Suprapubic skin (tissue), 4 donors: ENCODE measurements at regions not wholly inside any gene's neighbourhood (a gene's known extent, or its start where the extent isn't known, plus 50 kb on each side); places are given as distances from the start of the nearest gene placed in this dataset.

Experiments
- EP300 ChIP-seq: sonication (generic); formaldehyde crosslinking; IDR thresholded peaks from one replicate; pipeline ENCODE4 v1.6.1; 2017; ENCODE audit warnings: antibody characterized with exemption
- POLR2A ChIP-seq, 2 donors: fragments of 450-650 bp; IDR thresholded peaks; one replicate each; pipeline ENCODE4 v1.6.1; 2017; ENCODE audit warnings: antibody characterized with exemption in 2 of 2, mild to moderate bottlenecking in 2 of 2, moderate library complexity in 2 of 2
- POLR2AphosphoS5 ChIP-seq, 3 donors: sonication (generic); formaldehyde crosslinking; IDR thresholded peaks; one replicate each; pipeline ENCODE4 v1.6.1; 2017; ENCODE audit warnings: antibody characterized with exemption in 3 of 3
- TF ChIP-seq, protein P1 (sequence below), 2 donors: fragments of 200-600 bp in 1 of 2; fragments of 450-650 bp in 1 of 2; sonication (generic) in 1 of 2; IDR thresholded peaks; one replicate each; pipeline ENCODE4 v1.5.1; 2016 to 2019; ENCODE audit warnings: antibody characterized with exemption in 2 of 2, mild to moderate bottlenecking in 1 of 2, moderate library complexity in 1 of 2

DNA sequence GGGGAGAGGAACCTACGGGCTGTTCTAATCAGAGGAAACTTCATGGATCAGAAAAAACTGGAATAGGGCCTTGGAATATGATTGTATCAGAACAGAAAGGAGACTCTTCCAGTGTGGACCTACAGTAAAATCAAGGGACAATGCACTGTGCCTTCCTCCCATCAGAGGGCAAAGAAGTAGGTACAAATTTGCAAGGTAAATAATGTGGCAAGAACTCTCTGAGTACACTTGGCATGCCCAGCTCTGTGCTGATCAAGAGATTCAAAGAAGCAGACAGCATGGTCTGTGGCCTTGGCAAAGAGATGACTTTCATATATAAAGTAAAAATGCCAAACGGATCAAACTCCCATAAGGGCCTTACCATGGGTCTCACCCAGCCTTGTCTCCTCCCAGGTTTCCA lies 242.6 kb upstream of the OSR1 start:
- TF ChIP-seq, protein P1, sequence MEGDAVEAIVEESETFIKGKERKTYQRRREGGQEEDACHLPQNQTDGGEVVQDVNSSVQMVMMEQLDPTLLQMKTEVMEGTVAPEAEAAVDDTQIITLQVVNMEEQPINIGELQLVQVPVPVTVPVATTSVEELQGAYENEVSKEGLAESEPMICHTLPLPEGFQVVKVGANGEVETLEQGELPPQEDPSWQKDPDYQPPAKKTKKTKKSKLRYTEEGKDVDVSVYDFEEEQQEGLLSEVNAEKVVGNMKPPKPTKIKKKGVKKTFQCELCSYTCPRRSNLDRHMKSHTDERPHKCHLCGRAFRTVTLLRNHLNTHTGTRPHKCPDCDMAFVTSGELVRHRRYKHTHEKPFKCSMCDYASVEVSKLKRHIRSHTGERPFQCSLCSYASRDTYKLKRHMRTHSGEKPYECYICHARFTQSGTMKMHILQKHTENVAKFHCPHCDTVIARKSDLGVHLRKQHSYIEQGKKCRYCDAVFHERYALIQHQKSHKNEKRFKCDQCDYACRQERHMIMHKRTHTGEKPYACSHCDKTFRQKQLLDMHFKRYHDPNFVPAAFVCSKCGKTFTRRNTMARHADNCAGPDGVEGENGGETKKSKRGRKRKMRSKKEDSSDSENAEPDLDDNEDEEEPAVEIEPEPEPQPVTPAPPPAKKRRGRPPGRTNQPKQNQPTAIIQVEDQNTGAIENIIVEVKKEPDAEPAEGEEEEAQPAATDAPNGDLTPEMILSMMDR (IDR thresholded peaks at IDR 0.05): no peak
- TF ChIP-seq POLR2A (IDR thresholded peaks at IDR 0.05) (no peak), EP300 (no peak), POLR2AphosphoS5 (IDR thresholded peaks at IDR 0.05) (no peak)
